ENCODE measurements at regions not wholly inside any gene's neighbourhood (a gene's known extent, or its start where the extent isn't known, plus 50 kb on each side); places are given as distances from the start of the nearest gene placed in this dataset.
"Not testable (repeated sequence)": the region's sequence is repeated elsewhere in the genome, so short reads cannot be mapped to it uniquely, and the experiment has no call there.

DNA sequence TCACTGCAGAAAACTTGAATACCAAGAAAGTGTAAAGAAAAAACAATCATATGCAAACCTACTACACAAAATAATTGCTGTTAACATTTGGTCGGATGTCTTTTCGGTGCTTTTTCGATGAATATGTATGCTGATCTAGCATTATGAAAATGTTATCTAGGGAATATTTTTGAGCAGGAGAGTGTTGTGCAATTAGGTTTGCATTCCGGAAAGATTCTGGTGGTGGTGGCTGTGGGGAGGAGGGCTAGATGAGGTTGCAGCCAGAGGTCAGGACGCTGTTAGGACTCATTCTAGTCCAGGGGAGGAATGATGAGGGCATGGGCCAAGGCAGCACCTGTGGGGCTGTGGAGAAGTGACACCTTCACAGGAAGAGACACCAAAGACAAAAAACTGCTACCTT, 258.0 kb upstream of the ASIC2 start:
- no peak for DNase-seq (ENCODE audit: low read depth, low spot score)
- Histone ChIP-seq H3K36me3 (ENCODE audit: control insufficient read depth, insufficient read depth, low read length) (no peaks in the 10 kb centered on the region), H3K9me3 (ENCODE audit: control insufficient read depth, insufficient read depth, low read length) (no peaks in the 10 kb centered on the region), H3K27ac (ENCODE audit: low read length) (no peak overlapping the region), H3K27me3 (ENCODE audit: control insufficient read depth, insufficient read depth, low read length) (no peaks in the 10 kb centered on the region), H3K4me1 (ENCODE audit: control insufficient read depth, insufficient read depth, low read length) (no peaks in the 10 kb centered on the region), H3K4me3 (ENCODE audit: low read length) (no peak overlapping the region)
- WGBS (ENCODE audit: insufficient coverage, insufficient read length): no CpG with 5 or more reads among the region's 5 CpGs

DNA sequence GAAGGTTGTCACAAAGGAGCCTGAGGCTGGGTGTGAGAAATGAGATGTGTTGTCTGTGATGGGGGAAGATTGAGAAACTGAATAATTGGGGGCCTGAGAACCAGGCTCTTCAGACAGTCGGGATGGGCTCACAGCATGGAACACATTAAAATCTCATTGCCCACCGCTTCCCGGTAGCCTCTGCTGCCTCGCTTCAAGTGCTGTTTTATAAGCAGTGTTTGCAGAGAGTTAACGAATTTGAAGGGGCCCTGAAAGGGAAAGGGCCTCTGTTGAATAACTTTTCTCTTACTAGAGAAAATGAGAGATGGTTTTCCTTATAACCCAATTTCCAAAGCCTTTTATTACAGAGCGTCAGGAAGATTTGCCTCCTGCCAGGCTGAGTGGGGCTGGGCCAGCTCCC, 258.8 kb upstream of the ASIC2 start:
- Histone ChIP-seq H3K4me3 (ENCODE audit: low read length) (no peak overlapping the region), H3K9me3 (ENCODE audit: control insufficient read depth, insufficient read depth, low read length) (no peaks in the 10 kb centered on the region), H3K27ac (ENCODE audit: low read length) (no peak overlapping the region), H3K36me3 (ENCODE audit: control insufficient read depth, insufficient read depth, low read length) (no peaks in the 10 kb centered on the region), H3K27me3 (ENCODE audit: control insufficient read depth, insufficient read depth, low read length) (no peaks in the 10 kb centered on the region), H3K4me1 (ENCODE audit: control insufficient read depth, insufficient read depth, low read length) (no peaks in the 10 kb centered on the region)
- WGBS (ENCODE audit: insufficient coverage, insufficient read length): no CpG with 5 or more reads among the region's 6 CpGs
- no peak for DNase-seq (ENCODE audit: low read depth, low spot score)

DNA sequence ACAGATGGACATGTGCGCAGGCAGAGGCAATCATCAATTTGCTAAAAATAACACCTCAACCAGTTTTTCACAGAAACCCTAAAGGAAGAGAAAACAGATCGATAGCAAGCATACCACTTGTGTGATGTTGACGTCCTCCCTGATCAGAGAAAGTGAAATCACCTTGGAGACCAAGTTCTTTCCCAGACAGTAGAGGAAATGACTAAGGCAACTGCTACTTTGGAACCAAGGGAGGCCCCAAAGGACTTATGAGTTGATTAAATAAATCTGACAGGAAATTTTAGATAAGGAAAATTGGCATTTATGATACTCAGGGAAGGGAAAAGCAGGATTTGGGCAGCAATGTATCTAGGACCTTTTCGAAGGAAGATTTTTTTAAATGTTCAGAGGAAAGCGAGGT, 267.1 kb upstream of the ASIC2 start:
- Histone ChIP-seq H3K4me1 (ENCODE audit: control insufficient read depth, insufficient read depth, low read length) (no peaks in the 10 kb centered on the region), H3K4me3 (ENCODE audit: low read length) (no peak overlapping the region), H3K27ac (ENCODE audit: low read length) (no peak overlapping the region), H3K36me3 (ENCODE audit: control insufficient read depth, insufficient read depth, low read length) (no peaks in the 10 kb centered on the region), H3K27me3 (ENCODE audit: control insufficient read depth, insufficient read depth, low read length) (no peaks in the 10 kb centered on the region), H3K9me3 (ENCODE audit: control insufficient read depth, insufficient read depth, low read length) (no peaks in the 10 kb centered on the region; the same call in 1 of the 2 replicates)
- WGBS (ENCODE audit: insufficient coverage, insufficient read length): no CpG with 5 or more reads among the region's 5 CpGs
- no peak for DNase-seq (ENCODE audit: low read depth, low spot score)

DNA sequence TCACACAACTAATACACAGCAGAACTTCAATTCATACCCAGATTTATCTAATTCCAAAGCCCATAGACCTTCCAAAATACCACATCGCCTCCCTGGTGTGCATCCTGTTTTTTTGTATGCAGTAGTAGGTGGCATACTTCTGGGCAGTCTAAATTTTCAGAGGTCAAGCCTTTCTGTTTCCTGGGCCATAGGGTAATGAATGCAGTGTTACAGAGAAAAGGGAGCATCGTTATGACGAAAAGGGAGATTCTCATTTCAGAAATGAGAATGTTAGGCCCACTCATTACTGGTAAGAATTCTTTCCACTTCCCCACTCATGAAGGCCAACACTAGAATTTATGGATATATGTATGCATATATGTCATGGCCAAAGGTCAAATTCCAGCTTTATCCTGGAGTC, 267.8 kb upstream of the ASIC2 start:
- Histone ChIP-seq H3K4me1 (ENCODE audit: control insufficient read depth, insufficient read depth, low read length) (no peaks in the 10 kb centered on the region), H3K9me3 (ENCODE audit: control insufficient read depth, insufficient read depth, low read length) (no peaks in the 10 kb centered on the region; the same call in 1 of the 2 replicates), H3K27ac (ENCODE audit: low read length) (no peak overlapping the region), H3K36me3 (ENCODE audit: control insufficient read depth, insufficient read depth, low read length) (no peaks in the 10 kb centered on the region), H3K27me3 (ENCODE audit: control insufficient read depth, insufficient read depth, low read length) (no peaks in the 10 kb centered on the region), H3K4me3 (ENCODE audit: low read length) (no peak overlapping the region)
- no peak for DNase-seq (ENCODE audit: low read depth, low spot score)
- no CpG with 5 or more reads among the region's 3 CpGs for WGBS (ENCODE audit: insufficient coverage, insufficient read length)

DNA sequence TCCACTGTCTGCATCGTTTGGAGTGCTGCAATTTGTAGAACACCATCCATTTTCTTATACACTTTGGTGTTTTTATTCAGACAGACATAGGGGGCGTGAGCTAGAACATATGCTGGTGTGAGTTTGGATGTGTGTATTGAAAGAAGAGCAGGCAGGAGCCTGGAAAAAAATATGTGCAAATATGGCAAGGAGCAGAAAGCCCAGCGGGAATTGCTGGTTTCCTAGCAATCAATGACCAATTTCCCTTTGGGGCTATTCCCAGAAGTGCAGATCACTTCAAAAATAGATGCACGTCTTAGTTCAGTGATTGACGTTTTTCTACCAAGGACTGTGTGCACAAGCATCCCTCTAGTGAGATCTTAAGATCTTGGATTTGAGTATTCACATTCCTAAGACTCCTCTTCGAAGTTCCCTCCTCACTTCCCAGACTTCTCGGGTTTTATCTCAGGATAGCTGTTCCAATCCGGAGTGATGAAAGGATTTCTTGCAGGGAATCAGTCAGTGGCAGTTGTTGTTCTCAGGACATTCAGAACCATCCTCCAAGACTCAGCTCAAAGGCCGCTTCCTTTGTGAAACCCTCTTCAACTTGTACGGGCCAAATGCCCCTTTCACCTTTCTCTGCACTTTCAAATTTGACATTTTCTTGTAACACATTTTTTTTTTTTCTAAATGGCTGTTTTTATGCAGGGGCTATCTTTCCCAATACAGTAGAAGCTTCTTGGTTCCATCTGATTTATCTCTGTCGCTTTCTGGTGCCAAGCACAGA, 268.7 kb upstream of the ASIC2 start:
- H3K4me3 ChIP-seq (ENCODE audit: low read length): no peak overlapping the region
- H3K36me3 ChIP-seq (ENCODE audit: control insufficient read depth, insufficient read depth, low read length): no peaks in the 10 kb centered on the region
- H3K4me1 ChIP-seq (ENCODE audit: control insufficient read depth, insufficient read depth, low read length): no peaks in the 10 kb centered on the region
- DNase-seq (ENCODE audit: low read depth, low spot score): no peak
- H3K27ac ChIP-seq (ENCODE audit: low read length): no peak overlapping the region
- no CpG with 5 or more reads among the region's 11 CpGs for WGBS (ENCODE audit: insufficient coverage, insufficient read length)
- no peaks in the 10 kb centered on the region; the same call in 1 of the 2 replicates for H3K9me3 ChIP-seq (ENCODE audit: control insufficient read depth, insufficient read depth, low read length)
- no peaks in the 10 kb centered on the region for H3K27me3 ChIP-seq (ENCODE audit: control insufficient read depth, insufficient read depth, low read length)

DNA sequence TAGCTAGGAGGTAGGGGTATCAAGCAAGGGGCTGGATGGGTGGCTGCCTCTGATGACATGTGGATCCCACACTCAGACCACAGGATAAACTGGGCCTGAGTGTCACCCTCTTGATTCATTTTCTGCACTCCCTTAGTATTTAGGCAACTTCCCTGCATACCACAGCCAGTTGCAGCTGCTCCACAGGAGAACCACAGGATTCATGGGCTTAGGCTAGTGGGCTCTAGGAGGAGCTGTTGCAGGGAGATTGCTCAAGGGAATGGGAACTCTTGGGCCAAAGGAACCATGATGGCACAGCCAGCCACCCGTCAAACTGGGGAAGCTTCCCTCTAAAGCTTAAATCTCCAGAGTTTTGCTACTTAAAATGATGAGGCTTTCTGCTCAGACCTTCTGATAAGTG, 269.7 kb upstream of the ASIC2 start:
- no peaks in the 10 kb centered on the region for H3K27me3 ChIP-seq (ENCODE audit: control insufficient read depth, insufficient read depth, low read length)
- no peaks in the 10 kb centered on the region for H3K4me1 ChIP-seq (ENCODE audit: control insufficient read depth, insufficient read depth, low read length)
- H3K4me3 ChIP-seq (ENCODE audit: low read length): no peak overlapping the region
- H3K36me3 ChIP-seq (ENCODE audit: control insufficient read depth, insufficient read depth, low read length): no peaks in the 10 kb centered on the region
- H3K27ac ChIP-seq (ENCODE audit: low read length): no peak overlapping the region
- WGBS (ENCODE audit: insufficient coverage, insufficient read length): no CpG with 5 or more reads among the region's 1 CpG
- DNase-seq (ENCODE audit: low read depth, low spot score): no peak
- H3K9me3 ChIP-seq (ENCODE audit: control insufficient read depth, insufficient read depth, low read length): no peaks in the 10 kb centered on the region; the same call in 1 of the 2 replicates

DNA sequence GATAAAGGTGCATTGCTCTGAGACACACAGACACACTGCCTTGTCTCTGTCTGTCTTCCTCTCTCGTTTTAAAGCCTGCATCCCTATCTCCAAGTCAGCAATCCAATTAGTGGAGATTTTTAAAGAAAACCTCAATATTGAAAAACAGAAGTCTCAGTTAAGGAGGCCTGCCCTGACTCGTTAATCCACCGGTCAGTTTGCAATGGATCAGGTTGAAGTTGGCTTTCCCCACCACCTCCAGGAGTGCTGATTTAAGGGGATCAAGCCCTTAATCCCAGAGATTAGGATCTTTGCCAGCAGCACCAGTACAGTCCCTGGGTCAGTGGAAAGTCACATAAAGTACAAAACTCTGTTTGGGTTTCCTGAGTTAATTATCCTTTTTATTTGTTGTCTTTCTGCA, 271.1 kb upstream of the ASIC2 start:
- Histone ChIP-seq H3K36me3 (ENCODE audit: control insufficient read depth, insufficient read depth, low read length) (no peaks in the 10 kb centered on the region), H3K4me1 (ENCODE audit: control insufficient read depth, insufficient read depth, low read length) (no peaks in the 10 kb centered on the region), H3K9me3 (ENCODE audit: control insufficient read depth, insufficient read depth, low read length) (no peaks in the 10 kb centered on the region; the same call in 1 of the 2 replicates), H3K4me3 (ENCODE audit: low read length) (no peak overlapping the region), H3K27me3 (ENCODE audit: control insufficient read depth, insufficient read depth, low read length) (no peaks in the 10 kb centered on the region), H3K27ac (ENCODE audit: low read length) (no peak overlapping the region)
- no peak for DNase-seq (ENCODE audit: low read depth, low spot score)
- WGBS (ENCODE audit: insufficient coverage, insufficient read length): no CpG with 5 or more reads among the region's 3 CpGs

DNA sequence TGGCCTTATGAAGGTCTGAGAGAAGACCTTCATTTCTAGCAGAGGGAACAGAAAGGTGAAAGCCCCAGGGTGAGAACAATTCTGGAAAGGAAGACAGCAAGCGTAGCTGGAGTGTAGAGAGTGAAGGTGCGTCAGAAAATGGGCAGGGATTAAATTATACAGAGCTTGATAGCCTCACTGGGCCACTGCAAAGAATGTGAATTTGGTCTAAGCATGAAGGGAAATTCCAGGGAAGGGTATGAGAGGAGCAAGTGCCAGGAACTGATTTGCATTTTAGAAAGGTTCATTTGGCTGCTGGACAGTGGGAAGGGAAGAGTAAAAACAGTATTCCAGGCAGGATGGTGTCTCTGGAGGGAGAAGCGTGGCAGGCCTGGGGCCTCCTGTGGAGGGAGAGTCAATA, 274.1 kb upstream of the ASIC2 start:
- Histone ChIP-seq H3K36me3 (ENCODE audit: control insufficient read depth, insufficient read depth, low read length) (no peaks in the 10 kb centered on the region), H3K27me3 (ENCODE audit: control insufficient read depth, insufficient read depth, low read length) (no peaks in the 10 kb centered on the region), H3K4me3 (ENCODE audit: low read length) (no peak overlapping the region), H3K4me1 (ENCODE audit: control insufficient read depth, insufficient read depth, low read length) (no peaks in the 10 kb centered on the region), H3K9me3 (ENCODE audit: control insufficient read depth, insufficient read depth, low read length) (no peaks in the 10 kb centered on the region; the same call in 1 of the 2 replicates), H3K27ac (ENCODE audit: low read length) (no peak overlapping the region)
- no CpG with 5 or more reads among the region's 3 CpGs for WGBS (ENCODE audit: insufficient coverage, insufficient read length)
- DNase-seq (ENCODE audit: low read depth, low spot score): no peak

DNA sequence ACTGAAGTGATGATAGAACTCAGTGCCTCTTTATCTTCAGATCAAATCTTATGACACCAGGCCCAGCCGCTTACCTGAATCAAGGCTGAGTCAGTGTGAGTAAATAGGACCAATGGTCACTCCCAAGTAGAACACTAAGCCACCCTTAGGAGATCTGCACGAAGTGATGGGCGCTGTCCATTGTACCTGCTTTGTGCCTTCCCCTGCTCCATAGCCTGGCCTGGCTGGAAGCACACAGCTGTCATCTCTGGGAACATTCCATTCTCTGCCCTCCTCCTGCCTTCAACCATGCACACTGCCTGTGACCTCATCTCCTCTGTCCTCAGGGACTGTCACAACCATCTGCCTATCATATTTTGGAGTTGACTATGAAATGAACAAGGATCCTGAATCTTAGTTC, 279.5 kb upstream of the ASIC2 start:
- H3K27me3 ChIP-seq (ENCODE audit: control insufficient read depth, insufficient read depth, low read length): no peaks in the 10 kb centered on the region
- no peak overlapping the region for H3K4me3 ChIP-seq (ENCODE audit: low read length)
- H3K9me3 ChIP-seq (ENCODE audit: control insufficient read depth, insufficient read depth, low read length): no peaks in the 10 kb centered on the region
- WGBS (ENCODE audit: insufficient coverage, insufficient read length): no CpG with 5 or more reads among the region's 3 CpGs
- H3K4me1 ChIP-seq (ENCODE audit: control insufficient read depth, insufficient read depth, low read length): peaks cover 3% of the 10 kb centered on the region
- DNase-seq (ENCODE audit: low read depth, low spot score): no peak
- H3K36me3 ChIP-seq (ENCODE audit: control insufficient read depth, insufficient read depth, low read length): no peaks in the 10 kb centered on the region
- no peak overlapping the region for H3K27ac ChIP-seq (ENCODE audit: low read length)

DNA sequence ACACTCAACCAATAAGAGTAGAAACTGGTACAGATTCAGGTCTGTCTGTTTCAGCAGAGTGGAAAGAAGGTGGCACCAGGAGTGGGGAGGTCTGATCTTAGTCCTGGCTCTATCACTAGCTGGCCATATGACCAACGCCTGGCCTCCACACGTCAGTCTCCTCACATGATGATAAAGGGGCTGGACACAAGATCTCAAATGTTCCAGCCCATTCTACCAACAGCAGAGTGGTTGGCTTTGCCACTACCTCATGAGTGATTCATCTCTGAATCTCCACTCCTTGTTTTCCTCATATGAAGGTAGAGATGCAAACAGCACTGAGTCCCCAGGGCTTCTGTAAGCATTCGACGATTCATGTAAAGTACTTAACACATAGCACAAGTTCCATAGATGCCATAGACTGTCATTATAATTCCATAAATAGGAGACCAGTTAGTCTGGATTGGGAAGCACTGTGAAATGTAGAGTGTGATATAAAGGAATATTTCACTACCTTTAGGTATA, 281.9 kb upstream of the ASIC2 start:
- H3K27me3 ChIP-seq (ENCODE audit: control insufficient read depth, insufficient read depth, low read length): no peaks in the 10 kb centered on the region
- DNase-seq (ENCODE audit: low read depth, low spot score): no peak
- no peaks in the 10 kb centered on the region for H3K36me3 ChIP-seq (ENCODE audit: control insufficient read depth, insufficient read depth, low read length)
- H3K9me3 ChIP-seq (ENCODE audit: control insufficient read depth, insufficient read depth, low read length): no peaks in the 10 kb centered on the region
- peaks cover 3% of the 10 kb centered on the region for H3K4me1 ChIP-seq (ENCODE audit: control insufficient read depth, insufficient read depth, low read length)
- H3K4me3 ChIP-seq (ENCODE audit: low read length): no peak overlapping the region
- no CpG with 5 or more reads among the region's 4 CpGs for WGBS (ENCODE audit: insufficient coverage, insufficient read length)
- no peak overlapping the region for H3K27ac ChIP-seq (ENCODE audit: low read length)

DNA sequence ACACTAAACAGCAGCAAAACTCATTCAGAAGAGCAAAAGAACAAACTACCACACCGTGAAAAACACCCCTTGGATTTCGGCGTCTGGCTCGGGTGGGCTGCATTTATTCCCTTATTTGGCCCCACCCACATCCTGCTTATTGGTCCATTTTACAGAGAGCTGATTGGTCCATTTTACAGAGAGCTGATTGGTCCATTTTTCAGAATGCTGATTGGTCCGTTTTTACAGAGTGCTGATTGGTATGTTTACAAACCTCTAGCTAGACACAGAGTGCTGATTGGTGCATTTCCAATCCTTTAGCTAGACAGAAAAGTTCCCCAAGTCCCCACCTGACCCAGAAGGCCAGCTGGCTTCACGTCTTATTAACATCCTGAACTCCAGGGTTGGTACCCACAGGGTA, 286.6 kb upstream of the ASIC2 start:
- not testable (repeated sequence) for H3K9me3 ChIP-seq (ENCODE audit: control insufficient read depth, insufficient read depth, low read length); H3K4me1 ChIP-seq (ENCODE audit: control insufficient read depth, insufficient read depth, low read length); H3K27me3 ChIP-seq (ENCODE audit: control insufficient read depth, insufficient read depth, low read length); H3K36me3 ChIP-seq (ENCODE audit: control insufficient read depth, insufficient read depth, low read length); H3K4me3 ChIP-seq (ENCODE audit: low read length); H3K27ac ChIP-seq (ENCODE audit: low read length); DNase-seq (ENCODE audit: low read depth, low spot score)
- WGBS (ENCODE audit: insufficient coverage, insufficient read length): no CpG with 5 or more reads among the region's 6 CpGs

Data from iPS DF 6.9 (cell line).